CD4-positive, alpha-beta T cell treated with Interleukin-17A for 4 hours (primary cell): ENCODE measurements at regions not wholly inside any gene's neighbourhood (a gene's known extent, or its start where the extent isn't known, plus 50 kb on each side); places are given as distances from the start of the nearest gene placed in this dataset.
"Not testable (repeated sequence)": the region's sequence is repeated elsewhere in the genome, so short reads cannot be mapped to it uniquely, and the experiment has no call there.

Experiments
- DNase-seq: peaks from one replicate; pipeline ENCODE4 v3.0.0-alpha.2; 2020; ENCODE audit warnings: mixed read lengths

- DNase-seq: no peak
Observed at GRCh38 chr17:30584810-30585209, 107.6 kb downstream of the GOSR1 start.

DNA sequence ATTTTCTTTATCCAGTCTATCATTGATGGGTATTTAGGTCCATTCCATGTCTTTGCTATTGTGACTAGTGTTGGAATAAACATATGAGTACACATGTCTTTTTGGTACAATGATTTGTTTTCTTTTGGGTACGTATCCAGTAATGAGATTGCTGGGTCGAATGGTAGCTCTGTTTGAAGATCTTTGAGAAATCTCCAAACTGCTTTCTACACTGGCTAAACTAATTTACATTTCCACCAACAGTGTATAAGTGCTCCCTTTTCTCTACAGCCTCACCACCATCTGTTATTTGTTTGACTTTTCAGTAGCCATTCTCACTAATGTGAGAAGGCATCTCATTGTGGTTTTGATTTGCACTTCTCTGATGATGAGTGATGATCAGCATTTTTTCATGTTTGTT lies 103.7 kb downstream of the GOSR1 start:
- DNase-seq: no peak

- DNase-seq: no peak
Observed at GRCh38 chr17:30579610-30580315, 102.6 kb downstream of the GOSR1 start.

- not testable (repeated sequence) for DNase-seq
Observed at GRCh38 chr17:30578015-30578717, 101.0 kb downstream of the GOSR1 start.
